IMR-90 (cell line): ENCODE measurements at regions not wholly inside any gene's neighbourhood (a gene's known extent, or its start where the extent isn't known, plus 50 kb on each side); places are given as distances from the start of the nearest gene placed in this dataset.

Source experiments
- ATAC-seq: fragments of 200-7000 bp; cut with Tn5 transposase; 2 replicates; pipeline ENCODE4 v1.9.1; 2020; ENCODE audit warnings: low read depth, mild to moderate bottlenecking, moderate library complexity
- BruUV-seq: library from RNA; stranded (reverse); fragments of 400-500 nt; replicated peaks from 2 replicates; lab custom pipeline; 2021; lab: Mats Ljungman, UMichigan
- CTCF ChIA-PET: fragments of 300-600 bp; formaldehyde crosslinking; extraction: SDS; loops from one replicate; lab custom pipeline; 2021; ENCODE audit warnings: antibody characterized with exemption; lab: Yijun Ruan, JAX
- POLR2A ChIA-PET: fragments of 300-600 bp; sonication (Branson Sonifier 250); formaldehyde crosslinking; loops from one replicate; lab custom pipeline; 2022; ENCODE audit warnings: antibody characterized with exemption; ENCODE audit not compliant: unreplicated experiment; lab: Charles Lee
- DNase-seq: peaks from one replicate; pipeline ENCODE4 v3.0.0; 2013
- H2AFZ ChIP-seq: replicated peaks from 2 replicates; pipeline ENCODE3; 2013; ENCODE audit warnings: low read length, mild to moderate bottlenecking; ENCODE audit not compliant: poor library complexity
- H2AK5ac ChIP-seq: 2 replicates; pipeline ENCODE4 v1.6.1; 2013; ENCODE audit warnings: low read depth, low read length, inconsistent platforms
- H2AK9ac ChIP-seq: replicated peaks from 2 replicates; pipeline ENCODE3; 2013; ENCODE audit warnings: mild to moderate bottlenecking, low read depth, low read length, moderate library complexity; ENCODE audit not compliant: poor library complexity
- H2BK120ac ChIP-seq: 2 replicates; pipeline ENCODE4 v1.6.1; 2013; ENCODE audit warnings: low read depth, low read length, inconsistent platforms
- H2BK15ac ChIP-seq: 3 replicates; pipeline ENCODE4 v1.6.1; 2013; ENCODE audit warnings: low read depth, low read length, inconsistent platforms
- H2BK20ac ChIP-seq: 2 replicates; pipeline ENCODE4 v1.6.1; 2013; ENCODE audit warnings: low read depth, mild to moderate bottlenecking, inconsistent platforms, low read length, moderate library complexity
- H2BK5ac ChIP-seq: 2 replicates; pipeline ENCODE4 v1.6.1; 2013; ENCODE audit warnings: mild to moderate bottlenecking, low read depth, low read length, inconsistent platforms; ENCODE audit not compliant: poor library complexity, severe bottlenecking
- H3K14ac ChIP-seq: replicated peaks from 2 replicates; pipeline ENCODE4 v1.6.1; 2013; ENCODE audit warnings: low read depth, low read length, inconsistent platforms
- H3K18ac ChIP-seq: 2 replicates; pipeline ENCODE4 v1.6.1; 2013; ENCODE audit warnings: low read depth, low read length, control low read depth
- H3K23ac ChIP-seq: 2 replicates; pipeline ENCODE4 v1.6.1; 2013; ENCODE audit warnings: low read depth, low read length, inconsistent platforms
- H3K27ac ChIP-seq: 2 replicates; pipeline ENCODE4 v1.5.1; 2013; ENCODE audit warnings: mild to moderate bottlenecking, control low read depth, low read length; ENCODE audit not compliant: insufficient read depth
- H3K27me3 ChIP-seq: 2 replicates; pipeline ENCODE4 v1.6.1; 2013; ENCODE audit warnings: low read length; ENCODE audit not compliant: control insufficient read depth, insufficient read depth
- H3K36me3 ChIP-seq: 2 replicates; pipeline ENCODE4 v1.6.1; 2013; ENCODE audit warnings: low read length, mixed read lengths; ENCODE audit not compliant: control insufficient read depth, insufficient read depth
- H3K4ac ChIP-seq: 2 replicates; pipeline ENCODE4 v1.6.1; 2013; ENCODE audit warnings: low read depth, low read length, inconsistent platforms
- H3K4me1 ChIP-seq: 2 replicates; pipeline ENCODE4 v1.6.1; 2013; ENCODE audit warnings: low read length, mixed read lengths; ENCODE audit not compliant: control insufficient read depth, insufficient read depth
- H3K4me2 ChIP-seq: 2 replicates; pipeline ENCODE4 v1.6.1; 2013; ENCODE audit warnings: low read depth, mild to moderate bottlenecking, control low read depth, low read length, moderate library complexity
- H3K4me3 ChIP-seq: 2 replicates; pipeline ENCODE4 v1.5.1; 2013; ENCODE audit warnings: low read depth, mild to moderate bottlenecking, control low read depth, low read length, moderate library complexity; ENCODE audit not compliant: insufficient read depth
- H3K56ac ChIP-seq: 2 replicates; pipeline ENCODE4 v1.6.1; 2013; ENCODE audit warnings: low read length, inconsistent platforms; ENCODE audit not compliant: insufficient read depth; ENCODE audit errors: extremely low read depth
- H3K79me1 ChIP-seq, 2 experiments: 2 replicates each; pipeline ENCODE4 v1.6.1; 2013; ENCODE audit warnings: low read length in 2 of 2, inconsistent platforms in 1 of 2, low read depth in 1 of 2
- H3K9ac ChIP-seq: 2 replicates; pipeline ENCODE4 v1.6.1; 2013; ENCODE audit warnings: low read depth, low read length, control low read depth
- H3K9me1 ChIP-seq: 2 replicates; pipeline ENCODE4 v1.6.1; 2013; ENCODE audit warnings: low read length, inconsistent platforms; ENCODE audit not compliant: insufficient read depth
- H3K9me3 ChIP-seq: 2 replicates; pipeline ENCODE4 v1.6.1; 2013; ENCODE audit warnings: low read length; ENCODE audit not compliant: control insufficient read depth, insufficient read depth
- H4K20me1 ChIP-seq: 2 replicates; pipeline ENCODE4 v1.6.1; 2013; ENCODE audit warnings: low read length, inconsistent platforms; ENCODE audit not compliant: insufficient read depth
- H4K5ac ChIP-seq: 2 replicates; pipeline ENCODE4 v1.6.1; 2013; ENCODE audit warnings: mild to moderate bottlenecking, low read depth, low read length, control low read depth
- H4K8ac ChIP-seq, 2 experiments: 2 replicates each; pipeline ENCODE4 v1.6.1; 2013; ENCODE audit warnings: low read depth in 2 of 2, low read length in 2 of 2, control low read depth in 1 of 2, inconsistent platforms in 1 of 2
- H4K91ac ChIP-seq: 2 replicates; pipeline ENCODE4 v1.6.1; 2013; ENCODE audit warnings: low read depth, low read length, inconsistent platforms; ENCODE audit not compliant: insufficient read depth
- BHLHE40 ChIP-seq: fragments of 150-350 bp; IDR thresholded peaks from 2 replicates; pipeline ENCODE4 v1.6.1; 2016; ENCODE audit warnings: mild to moderate bottlenecking, low read depth, low read length
- CEBPB ChIP-seq: IDR thresholded peaks from 2 replicates; pipeline ENCODE4 v1.6.1; 2012; ENCODE audit warnings: low read depth, low read length, improper control_type of control experiment
- CHD1 ChIP-seq: IDR thresholded peaks from 2 replicates; pipeline ENCODE4 v1.6.1; 2012; ENCODE audit warnings: low read depth, low read length, improper control_type of control experiment
- ELK1 ChIP-seq: fragments of 150-350 bp; IDR thresholded peaks from 2 replicates; pipeline ENCODE4 v1.6.1; 2016; ENCODE audit warnings: low read depth, mild to moderate bottlenecking, low read length, moderate library complexity, borderline replicate concordance
- MAFK ChIP-seq: IDR thresholded peaks from 2 replicates; pipeline ENCODE4 v1.6.1; 2012; ENCODE audit warnings: low read depth, low read length, improper control_type of control experiment
- MXI1 ChIP-seq: IDR thresholded peaks from 2 replicates; pipeline ENCODE4 v1.6.1; 2012; ENCODE audit warnings: low read depth, mild to moderate bottlenecking, low read length, moderate library complexity, borderline replicate concordance
- NFE2L2 ChIP-seq: fragments of 150-350 bp; IDR thresholded peaks from 2 replicates; pipeline ENCODE4 v1.6.1; 2016; ENCODE audit warnings: low read depth, mild to moderate bottlenecking, low read length
- POLR2A ChIP-seq: IDR thresholded peaks from 2 replicates; pipeline ENCODE4 v1.6.1; 2012; ENCODE audit warnings: mild to moderate bottlenecking, low read depth, low read length
- RCOR1 ChIP-seq: IDR thresholded peaks from 2 replicates; pipeline ENCODE4 v1.6.1; 2012; ENCODE audit warnings: mild to moderate bottlenecking, low read length, improper control_type of control experiment; ENCODE audit not compliant: insufficient replicate concordance
- USF2 ChIP-seq: fragments of 150-350 bp; IDR thresholded peaks from 2 replicates; pipeline ENCODE4 v1.6.1; 2017; ENCODE audit warnings: mild to moderate bottlenecking, antibody characterized with exemption, low read length, low read depth
- WGBS, 2 experiments: methylation state at CpG; one replicate each; pipeline versions ENCODE4 v1.1.5 to v1.1.7; 2013; ENCODE audit warnings: missing lambda C conversion rate in 2 of 2; ENCODE audit not compliant: insufficient read length in 1 of 2; ENCODE audit errors: extremely low coverage in 2 of 2; 5-methylcytosine and 5-hydroxymethylcytosine counted together
- dilution Hi-C: fragments of 300-500 bp; cut with HindIII; formaldehyde crosslinking; loops from one replicate; pipeline ENCODE4 v1.14.3; 2018; ENCODE audit warnings: low sequenced_read_pairs; ENCODE audit not compliant: unreplicated experiment
- in situ Hi-C: fragments of 300-500 bp; cut with MboI; formaldehyde crosslinking; loops from 3 replicates; pipeline ENCODE4 v1.14.3; 2019; ENCODE audit warnings: low sequenced_read_pairs, inconsistent platforms, mixed read lengths
- intact Hi-C: fragments of 100-400 bp; cut with micrococcal nuclease; formaldehyde crosslinking; loops from 2 replicates; pipeline ENCODE4 v1.10.0; 2022
- TF ChIP-seq, protein P1 (sequence below): conservative IDR thresholded peaks from 2 replicates; pipeline ENCODE4 v1.5.1; 2012; ENCODE audit warnings: mild to moderate bottlenecking, low read depth, low read length, improper control_type of control experiment

DNA sequence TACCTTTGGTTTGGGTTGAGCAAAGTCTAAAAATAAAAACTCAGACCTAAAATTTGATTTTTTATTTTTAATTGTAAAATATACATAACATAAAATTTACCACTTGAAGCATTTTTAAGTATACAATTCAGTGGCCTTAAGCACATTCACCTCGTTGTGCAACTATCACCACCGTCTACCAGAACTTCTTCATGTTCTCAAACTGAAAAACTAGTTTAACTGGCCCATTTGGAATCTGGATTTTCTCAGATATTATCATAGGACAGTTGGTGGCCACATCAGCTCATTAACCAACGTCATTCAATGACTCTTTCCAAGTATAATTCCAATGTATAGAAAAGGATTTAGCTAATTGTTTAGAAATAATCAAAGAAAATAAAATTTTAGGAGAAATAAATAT is 319.3 kb downstream of the TLE1 start:
- ATAC-seq: no peak
- Histone ChIP-seq H3K23ac (no peak overlapping the region), H2BK15ac (no peak overlapping the region), H3K4me3 (no peak overlapping the region), H2AFZ (no peak overlapping the region), H3K4me2 (no peak overlapping the region), H2BK5ac (no peak overlapping the region), H3K27me3 (no peaks in the 10 kb centered on the region), H3K27ac (no peak overlapping the region), H3K4ac (no peak overlapping the region), H4K91ac (no peak overlapping the region), H2BK120ac (no peak overlapping the region), H3K79me1 (no peaks in the 10 kb centered on the region), H3K9ac (no peak overlapping the region), H4K8ac (no peak overlapping the region), H4K5ac (no peak overlapping the region), H3K18ac (no peak overlapping the region), H2AK5ac (no peak overlapping the region), H2BK20ac (no peak overlapping the region), H3K14ac (no peak overlapping the region), H2AK9ac (no peak overlapping the region), H3K9me1 (no peaks in the 10 kb centered on the region), H3K9me3 (no peaks in the 10 kb centered on the region), H4K20me1 (no peaks in the 10 kb centered on the region), H3K56ac (no peak overlapping the region), H3K4me1 (no peaks in the 10 kb centered on the region), H3K36me3 (no peaks in the 10 kb centered on the region)
- no TSS peak for BruUV-seq
- CTCF ChIA-PET: no interaction called here
- TF ChIP-seq RCOR1 (no peak), CEBPB (no peak), MXI1 (no peak), MAFK (no peak), CHD1 (no peak), NFE2L2 (no peak), BHLHE40 (no peak), POLR2A (no peak), USF2 (no peak), ELK1 (no peak)
- TF ChIP-seq, protein P1, sequence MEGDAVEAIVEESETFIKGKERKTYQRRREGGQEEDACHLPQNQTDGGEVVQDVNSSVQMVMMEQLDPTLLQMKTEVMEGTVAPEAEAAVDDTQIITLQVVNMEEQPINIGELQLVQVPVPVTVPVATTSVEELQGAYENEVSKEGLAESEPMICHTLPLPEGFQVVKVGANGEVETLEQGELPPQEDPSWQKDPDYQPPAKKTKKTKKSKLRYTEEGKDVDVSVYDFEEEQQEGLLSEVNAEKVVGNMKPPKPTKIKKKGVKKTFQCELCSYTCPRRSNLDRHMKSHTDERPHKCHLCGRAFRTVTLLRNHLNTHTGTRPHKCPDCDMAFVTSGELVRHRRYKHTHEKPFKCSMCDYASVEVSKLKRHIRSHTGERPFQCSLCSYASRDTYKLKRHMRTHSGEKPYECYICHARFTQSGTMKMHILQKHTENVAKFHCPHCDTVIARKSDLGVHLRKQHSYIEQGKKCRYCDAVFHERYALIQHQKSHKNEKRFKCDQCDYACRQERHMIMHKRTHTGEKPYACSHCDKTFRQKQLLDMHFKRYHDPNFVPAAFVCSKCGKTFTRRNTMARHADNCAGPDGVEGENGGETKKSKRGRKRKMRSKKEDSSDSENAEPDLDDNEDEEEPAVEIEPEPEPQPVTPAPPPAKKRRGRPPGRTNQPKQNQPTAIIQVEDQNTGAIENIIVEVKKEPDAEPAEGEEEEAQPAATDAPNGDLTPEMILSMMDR: no peak
- POLR2A ChIA-PET: no interaction called here
- no peak for DNase-seq
- no CpG with 5 or more reads among the region's 3 CpGs for WGBS, 2 experiments
- intact Hi-C loops (no loop called here), dilution Hi-C loops (no loop called here), in situ Hi-C loops (no loop called here)
